ENCODE measurements at regions not wholly inside any gene's neighbourhood (a gene's known extent, or its start where the extent isn't known, plus 50 kb on each side); places are given as distances from the start of the nearest gene placed in this dataset.

GRCh38 chr11:128251140-128251539 lies 336.2 kb downstream of the ETS1 start:
- Histone ChIP-seq H3K9me1 (replicated peaks; ENCODE audit: control insufficient read depth, extremely low read depth, insufficient read depth, low read length) (no peaks in the 10 kb centered on the region), H3K27me3 (ENCODE audit: control insufficient read depth in 2 of 2, insufficient read depth in 2 of 2, low read length in 2 of 2) (no peaks in the 10 kb centered on the region), H3K36me3 (ENCODE audit: control insufficient read depth in 2 of 2, extremely low read depth in 1 of 2, insufficient read depth in 2 of 2, low read length in 2 of 2) (no peaks in the 10 kb centered on the region), H3K9me3 (replicated peaks; ENCODE audit: control insufficient read depth, insufficient read depth, low read length) (no peaks in the 10 kb centered on the region), H3K4me1 (ENCODE audit: control insufficient read depth, extremely low read depth, insufficient read depth, low read length) (no peaks in the 10 kb centered on the region), H2AFZ (ENCODE audit: low read depth, low read length) (no peak overlapping the region), H3K27ac (ENCODE audit: insufficient read depth, low read depth, low read length) (no peak overlapping the region), H3K4me3 (replicated peaks in 1 of 3; ENCODE audit: insufficient read depth in 1 of 3, low read depth in 1 of 3, low read length in 3 of 3) (no peak overlapping the region), H4K20me1 (replicated peaks; ENCODE audit: control insufficient read depth, extremely low read depth, insufficient read depth, low read length) (no peaks in the 10 kb centered on the region), H3K79me2 (ENCODE audit: control insufficient read depth, insufficient read depth, low read length) (no peaks in the 10 kb centered on the region), H3K9ac (replicated peaks; ENCODE audit: extremely low read depth, insufficient read depth, low read length) (no peak overlapping the region), H3K4me2 (ENCODE audit: insufficient read depth, low read length) (no peak overlapping the region)
- DNase-seq (ENCODE audit: low read depth, low spot score) = no peak
- ChIA-PET POLR2A (no interaction called here), CTCF (no interaction called here)
- no peak for FAIRE-seq
- no peak for TF ChIP-seq POLR2AphosphoS5 (IDR thresholded peaks at IDR 0.05; ENCODE audit: insufficient read depth, low read depth, low read length)
- TF ChIP-seq CTCF (IDR thresholded peaks at IDR 0.05; ENCODE audit: extremely low read depth in 1 of 2, insufficient read depth in 1 of 2, low read depth in 1 of 2, low read length in 2 of 2) = no peak
- TF ChIP-seq MAX (IDR thresholded peaks at IDR 0.05; ENCODE audit: insufficient read depth, insufficient read length) = no peak
- TF ChIP-seq JUN (IDR thresholded peaks at IDR 0.05; ENCODE audit: borderline replicate concordance, insufficient read depth, insufficient read length, low read depth) = no peak
- TF ChIP-seq GATA2 (IDR thresholded peaks at IDR 0.05; ENCODE audit: insufficient read depth, insufficient read length, low read depth, low read length) = no peak
- TF ChIP-seq FOS (IDR thresholded peaks at IDR 0.05; ENCODE audit: borderline replicate concordance, insufficient read depth, low read length) = no peak
- no peak for TF ChIP-seq POLR2A (IDR thresholded peaks at IDR 0.05; ENCODE audit: low read depth, low read length)
- intact Hi-C loops (cut with micrococcal nuclease) = no loop called here
- dilution Hi-C loops (cut with MboI; ENCODE audit: extremely low pct_ligation_motif_present, low sequenced_read_pairs) = no loop called here
- BruUV-seq (replicated peaks) = no TSS peak

Measured in endothelial cell of umbilical vein (primary cell).